ENCODE measurements at regions not wholly inside any gene's neighbourhood (a gene's known extent, or its start where the extent isn't known, plus 50 kb on each side); places are given as distances from the start of the nearest gene placed in this dataset.
"Not testable (repeated sequence)": the region's sequence is repeated elsewhere in the genome, so short reads cannot be mapped to it uniquely, and the experiment has no call there.

DNA sequence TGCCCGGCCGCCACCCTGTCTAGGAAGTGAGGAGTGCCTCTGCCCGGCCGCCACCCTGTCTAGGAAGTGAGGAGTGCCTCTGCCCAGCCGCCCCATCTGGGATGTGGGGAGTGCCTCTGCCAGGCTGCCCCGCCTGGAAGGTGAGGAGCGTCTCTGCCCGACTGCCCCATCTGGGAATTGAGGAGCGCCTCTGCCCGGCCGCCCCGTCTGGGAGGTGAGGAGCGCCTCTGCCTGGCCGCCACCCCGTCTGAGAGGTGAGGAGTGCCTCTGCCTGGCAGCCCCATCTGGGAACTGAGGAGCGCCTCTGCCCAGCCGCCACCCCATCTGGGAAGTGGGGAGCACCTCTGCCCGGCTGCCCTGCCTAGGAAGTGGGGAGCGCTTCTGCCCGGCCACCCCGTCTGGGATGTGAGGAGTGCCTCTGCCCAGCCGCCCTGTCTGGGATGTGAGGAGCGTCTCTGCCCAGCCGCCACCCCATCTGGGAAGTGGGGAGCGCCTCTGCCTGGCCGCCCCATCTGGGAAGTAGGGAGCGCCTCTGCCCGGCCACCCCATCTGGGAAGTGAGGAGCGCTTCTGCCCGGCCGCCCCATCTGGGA is 91.1 kb upstream of the ZNF519 start:
- H3K4me3 ChIP-seq (replicated peaks; ENCODE audit: low read depth, low read length); H3K27me3 ChIP-seq (replicated peaks; ENCODE audit: control insufficient read depth, insufficient read depth, low read length); DNase-seq (ENCODE audit: extremely low read depth, insufficient read length); H3K36me3 ChIP-seq (ENCODE audit: control insufficient read depth, insufficient read depth, low read length): not testable (repeated sequence)

- H3K4me3 ChIP-seq (replicated peaks; ENCODE audit: low read depth, low read length); H3K36me3 ChIP-seq (ENCODE audit: control insufficient read depth, insufficient read depth, low read length); DNase-seq (ENCODE audit: extremely low read depth, insufficient read length); H3K27me3 ChIP-seq (replicated peaks; ENCODE audit: control insufficient read depth, insufficient read depth, low read length): not testable (repeated sequence)
Observed at GRCh38 chr18:14222354-14223221, 90.4 kb upstream of the ZNF519 start.

- no peaks in the 10 kb centered on the region for H3K27me3 ChIP-seq (replicated peaks; ENCODE audit: control insufficient read depth, insufficient read depth, low read length)
- H3K36me3 ChIP-seq (ENCODE audit: control insufficient read depth, insufficient read depth, low read length) = no peaks in the 10 kb centered on the region
- DNase-seq (ENCODE audit: extremely low read depth, insufficient read length) = no peak
- no peak for TF ChIP-seq CTCF (IDR thresholded peaks at IDR 0.05; ENCODE audit: insufficient read depth, low read length, poor library complexity, severe bottlenecking)
- H3K4me3 ChIP-seq (replicated peaks; ENCODE audit: low read depth, low read length) = no peak overlapping the region
Observed at GRCh38 chr18:14221689-14222088, 89.5 kb upstream of the ZNF519 start.

- not testable (repeated sequence) for H3K36me3 ChIP-seq (ENCODE audit: control insufficient read depth, insufficient read depth, low read length); DNase-seq (ENCODE audit: extremely low read depth, insufficient read length); H3K4me3 ChIP-seq (replicated peaks; ENCODE audit: low read depth, low read length); H3K27me3 ChIP-seq (replicated peaks; ENCODE audit: control insufficient read depth, insufficient read depth, low read length)
Observed at GRCh38 chr18:14215952-14216351, 83.7 kb upstream of the ZNF519 start.

DNA sequence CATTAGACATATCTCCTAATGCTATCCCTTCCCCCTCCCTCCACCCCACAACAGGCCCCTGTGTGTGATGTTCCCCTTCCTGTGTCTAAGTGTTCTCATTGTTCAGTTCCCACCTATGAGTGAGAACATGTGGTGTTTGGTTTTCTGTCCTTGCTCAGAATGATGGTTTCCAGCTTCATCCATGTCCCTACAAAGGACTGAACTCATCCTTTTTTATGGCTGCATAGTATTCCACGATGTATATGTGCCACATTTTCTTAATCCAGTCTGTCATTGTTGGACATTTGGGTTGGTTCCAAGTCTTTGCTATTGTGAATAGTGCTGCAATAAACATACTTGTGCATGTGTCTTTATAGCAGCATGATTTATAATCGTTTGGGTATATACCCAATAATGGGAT is 71.2 kb upstream of the ZNF519 start:
- DNase-seq (ENCODE audit: extremely low read depth, insufficient read length); H3K27me3 ChIP-seq (replicated peaks; ENCODE audit: control insufficient read depth, insufficient read depth, low read length); H3K4me3 ChIP-seq (replicated peaks; ENCODE audit: low read depth, low read length); H3K36me3 ChIP-seq (ENCODE audit: control insufficient read depth, insufficient read depth, low read length): not testable (repeated sequence)

GRCh38 chr18:14190776-14191442 is 58.7 kb upstream of the ZNF519 start:
- not testable (repeated sequence) for H3K27me3 ChIP-seq (replicated peaks; ENCODE audit: control insufficient read depth, insufficient read depth, low read length); DNase-seq (ENCODE audit: extremely low read depth, insufficient read length); H3K4me3 ChIP-seq (replicated peaks; ENCODE audit: low read depth, low read length); H3K36me3 ChIP-seq (ENCODE audit: control insufficient read depth, insufficient read depth, low read length)

- DNase-seq (ENCODE audit: extremely low read depth, insufficient read length) = no peak
- no peak for TF ChIP-seq CTCF (IDR thresholded peaks at IDR 0.05; ENCODE audit: insufficient read depth, low read length, poor library complexity, severe bottlenecking)
- H3K4me3 ChIP-seq (replicated peaks; ENCODE audit: low read depth, low read length) = no peak overlapping the region
- H3K36me3 ChIP-seq (ENCODE audit: control insufficient read depth, insufficient read depth, low read length) = no peaks in the 10 kb centered on the region
- H3K27me3 ChIP-seq (replicated peaks; ENCODE audit: control insufficient read depth, insufficient read depth, low read length) = no peaks in the 10 kb centered on the region
Observed at GRCh38 chr18:14189858-14190257, 57.6 kb upstream of the ZNF519 start.

GRCh38 chr18:14188751-14189406 is 56.6 kb upstream of the ZNF519 start:
- H3K27me3 ChIP-seq (replicated peaks; ENCODE audit: control insufficient read depth, insufficient read depth, low read length); H3K4me3 ChIP-seq (replicated peaks; ENCODE audit: low read depth, low read length); H3K36me3 ChIP-seq (ENCODE audit: control insufficient read depth, insufficient read depth, low read length); DNase-seq (ENCODE audit: extremely low read depth, insufficient read length): not testable (repeated sequence)

Measured in GM06990 (cell line).